WI38 (cell line): ENCODE measurements at regions not wholly inside any gene's neighbourhood (a gene's known extent, or its start where the extent isn't known, plus 50 kb on each side); places are given as distances from the start of the nearest gene placed in this dataset.

Experiments
- H3K4me3 ChIP-seq: 2 replicates; pipeline ENCODE4 v1.5.1; 2011; ENCODE audit warnings: low read depth, mild to moderate bottlenecking, control low read depth, low read length
- CTCF ChIP-seq: IDR thresholded peaks from 2 replicates; pipeline ENCODE4 v1.5.1; 2012; ENCODE audit warnings: low read depth, mild to moderate bottlenecking, control low read depth, low read length

DNA sequence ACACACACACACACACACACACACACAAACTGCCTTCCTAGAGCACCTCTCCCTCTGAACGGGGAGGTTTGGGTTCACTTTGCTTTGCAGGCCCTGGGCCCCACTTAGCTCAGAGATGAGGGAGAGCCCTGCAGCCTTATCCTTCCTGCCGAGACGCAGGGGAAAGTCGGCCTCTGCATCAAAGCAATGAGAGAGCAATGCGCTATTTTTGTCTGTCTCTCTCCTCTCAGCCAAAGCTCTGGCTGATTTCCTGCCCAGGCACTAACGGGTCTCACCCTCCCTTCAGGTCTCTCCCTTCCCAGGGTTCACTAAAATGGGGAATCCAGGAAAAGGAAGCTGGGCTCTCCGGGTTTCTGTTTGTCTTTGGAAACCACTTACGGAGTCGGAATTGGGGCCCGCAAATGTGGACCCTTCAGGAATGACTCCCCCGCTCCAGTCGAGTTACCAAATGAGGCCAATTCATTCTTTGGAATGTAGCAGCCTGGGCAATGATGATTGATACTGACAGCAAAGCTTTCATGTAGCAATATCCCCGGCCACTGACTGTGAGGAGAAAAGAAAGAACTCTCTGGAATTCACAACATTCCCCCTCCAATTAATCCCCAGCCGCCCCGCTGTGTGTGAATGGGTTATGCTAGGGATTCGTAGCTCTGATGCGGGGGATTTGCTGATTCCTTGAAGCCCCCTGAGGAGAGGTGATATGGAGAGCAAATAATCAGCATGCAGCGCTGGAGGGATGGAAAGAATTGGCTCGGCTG lies 61.5 kb upstream of the WLS start:
- no peak overlapping the region for H3K4me3 ChIP-seq
- no peak for TF ChIP-seq CTCF

DNA sequence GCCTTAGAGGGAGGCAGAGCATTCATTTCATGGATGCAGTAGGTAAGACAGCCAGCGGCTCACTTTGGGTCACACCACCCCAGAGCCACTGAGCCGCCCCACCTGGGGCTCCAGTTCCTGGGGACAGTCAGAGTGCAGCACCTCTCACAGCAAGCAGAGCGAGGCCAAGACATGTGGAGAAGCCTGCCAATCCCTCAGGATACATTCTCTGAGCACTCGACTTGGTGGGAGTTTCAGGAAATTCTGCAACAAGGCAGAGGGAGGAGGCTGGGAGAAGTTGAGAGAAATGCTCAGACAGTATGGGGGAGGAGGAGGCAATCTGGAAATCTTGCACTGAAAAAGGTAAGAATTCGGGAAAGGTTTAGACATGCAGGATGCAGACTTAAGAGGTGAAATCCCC lies 60.8 kb upstream of the WLS start:
- no peak for TF ChIP-seq CTCF
- H3K4me3 ChIP-seq, result no peak overlapping the region

- TF ChIP-seq CTCF, result no peak
- H3K4me3 ChIP-seq, result no peak overlapping the region
Observed at GRCh38 chr1:68291688-68292384, 59.5 kb upstream of the WLS start.

- H3K4me3 ChIP-seq, result no peak overlapping the region
- TF ChIP-seq CTCF, result no peak
Observed at GRCh38 chr1:68287241-68287640, 54.9 kb upstream of the WLS start.

- no peak overlapping the region for H3K4me3 ChIP-seq
- TF ChIP-seq CTCF, result no peak
Observed at GRCh38 chr1:68285046-68285445, 52.7 kb upstream of the WLS start.

DNA sequence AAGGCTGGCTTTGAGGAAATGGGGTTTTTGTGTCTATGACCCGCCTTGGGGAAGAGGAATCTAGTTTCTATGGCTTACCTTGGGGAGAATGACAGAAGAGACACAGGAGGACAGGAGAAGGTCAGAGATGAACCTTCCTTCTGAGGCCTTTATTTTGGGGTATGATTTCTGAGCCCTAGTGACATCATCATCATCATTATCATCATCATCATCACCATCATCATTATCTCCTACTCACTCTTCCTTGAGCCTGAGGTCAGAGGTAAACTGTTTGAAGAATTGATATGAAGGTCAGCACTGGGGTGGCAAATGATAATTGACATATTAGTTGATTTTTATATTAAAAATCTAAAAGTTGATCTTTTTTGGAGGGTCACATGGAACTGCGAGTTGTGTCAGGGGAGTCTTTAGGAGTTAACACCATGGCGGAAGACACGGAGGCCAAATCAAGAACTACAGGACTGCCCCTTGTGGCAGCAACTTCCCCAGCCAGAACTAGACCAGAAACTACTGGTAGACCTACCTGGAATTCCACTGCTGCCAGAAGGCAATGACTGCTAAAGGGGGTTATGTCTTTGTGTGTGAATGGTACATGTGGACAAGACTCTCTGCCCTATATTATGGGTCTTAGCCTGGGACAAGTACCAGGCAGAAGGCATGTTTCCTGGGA lies 49.8 kb upstream of the WLS start:
- TF ChIP-seq CTCF, result no peak
- H3K4me3 ChIP-seq, result no peak overlapping the region
